HG03139 (cell line): ENCODE measurements at regions not wholly inside any gene's neighbourhood (a gene's known extent, or its start where the extent isn't known, plus 50 kb on each side); places are given as distances from the start of the nearest gene placed in this dataset.

Experiments used
- ATAC-seq: cut with Tn5 transposase; IDR thresholded peaks from one replicate; pipeline ENCODE4 v1.9.1; 2021; ENCODE audit not compliant: unreplicated experiment

DNA sequence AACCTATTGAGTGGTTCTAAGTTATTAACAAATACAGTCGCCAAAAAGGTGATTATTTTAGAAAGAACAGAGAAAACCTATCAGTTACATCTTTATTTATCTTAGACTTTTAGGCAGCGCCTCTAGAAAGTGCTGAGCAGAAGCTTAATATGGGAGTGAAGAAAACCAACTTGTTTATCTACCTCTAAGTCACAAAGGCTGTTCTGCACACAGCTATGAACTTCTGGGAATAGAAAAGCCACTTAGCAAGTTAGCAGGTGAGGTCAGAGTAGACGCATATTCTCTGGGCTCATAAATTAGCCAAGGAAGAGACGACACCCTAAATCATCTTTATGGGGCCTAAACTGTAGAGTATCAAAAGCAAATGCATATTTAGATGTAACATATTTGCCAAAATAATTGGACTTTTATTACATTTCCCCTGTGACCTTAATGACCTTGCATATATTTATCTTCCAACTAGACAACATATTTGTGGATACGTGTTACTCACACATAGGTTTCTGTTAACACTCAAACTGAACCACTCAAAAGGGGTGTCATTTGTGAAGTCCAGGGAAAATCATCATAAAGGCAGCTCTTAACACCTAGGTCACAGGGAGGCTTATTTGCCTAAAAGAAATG, 267.1 kb downstream of the ADGB start:
- ATAC-seq, result no peak

DNA sequence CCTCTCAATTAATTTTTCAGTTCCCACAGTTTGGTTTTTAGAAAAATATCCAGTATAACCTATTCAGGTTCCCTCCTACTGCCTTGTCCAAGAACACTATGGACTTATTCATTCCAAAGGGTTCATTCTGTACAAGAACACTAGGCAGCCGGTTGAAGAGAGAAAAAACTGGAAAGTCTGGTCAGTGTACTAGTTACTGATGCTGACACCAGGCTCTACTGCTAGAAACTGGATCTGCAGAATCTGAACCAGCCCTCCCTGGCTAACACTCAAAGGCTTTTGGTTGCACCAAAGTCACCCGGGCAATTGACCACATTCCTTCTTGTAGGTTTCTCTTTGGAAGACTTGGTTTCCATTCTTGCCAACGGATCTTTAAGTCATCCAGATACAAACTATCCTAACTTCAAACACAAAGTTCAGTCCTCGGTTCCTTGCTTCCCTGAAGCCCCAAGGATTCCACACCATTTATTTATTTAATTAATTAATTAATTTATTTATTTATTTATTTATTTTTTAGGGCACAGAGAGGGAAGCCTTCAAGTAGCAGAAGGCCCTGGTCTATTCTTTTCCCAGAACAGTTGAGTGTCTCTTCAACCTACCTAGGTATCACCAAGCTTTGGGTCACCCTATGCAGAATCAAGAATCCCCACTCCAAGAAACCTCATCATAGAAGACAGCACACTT, 268.1 kb downstream of the ADGB start:
- ATAC-seq, result no peak

DNA sequence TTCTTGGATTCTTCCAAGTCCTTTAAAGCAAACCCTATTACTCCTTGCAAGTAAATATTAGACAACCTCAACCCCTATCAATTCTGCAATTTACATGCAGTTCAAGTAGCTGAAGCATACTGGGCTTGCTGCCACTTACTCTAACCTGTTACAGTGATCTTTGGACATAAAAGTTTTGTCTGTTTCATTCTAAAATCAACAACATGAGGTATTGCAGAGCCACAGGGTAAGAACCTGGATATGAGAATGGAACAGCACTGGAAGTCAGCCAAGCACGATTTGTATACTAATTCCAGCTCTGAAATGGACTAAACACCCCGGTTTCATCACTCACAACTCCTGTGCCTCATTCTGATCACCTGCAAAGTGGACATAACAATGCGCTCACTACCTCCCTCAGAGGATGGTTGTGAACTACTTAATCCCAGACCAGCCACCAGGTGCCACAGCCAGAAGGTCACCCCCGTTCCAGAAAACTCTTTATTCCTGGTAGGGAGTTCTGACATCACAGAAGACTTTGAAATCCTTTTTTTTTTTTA, 270.0 kb downstream of the ADGB start:
- ATAC-seq, result no peak

DNA sequence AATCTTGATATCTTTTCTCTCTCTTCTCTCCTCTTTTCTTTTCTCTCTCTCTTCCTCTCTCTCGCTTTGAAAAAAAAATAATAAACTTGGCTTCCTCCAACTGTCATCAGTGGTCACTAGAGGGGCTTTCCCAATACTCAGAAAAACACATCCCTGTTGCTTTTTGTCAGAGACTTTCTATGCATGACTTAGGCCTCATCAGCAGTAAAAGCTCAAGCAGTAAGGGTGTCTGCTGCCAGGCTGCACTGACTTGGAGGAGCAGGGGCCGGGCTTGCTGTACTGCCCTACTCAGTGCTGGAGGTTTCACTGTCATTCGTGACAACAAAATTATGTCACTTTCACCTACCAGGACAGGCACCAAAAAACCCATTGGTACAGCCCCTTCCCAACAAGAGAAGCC, 272.0 kb downstream of the ADGB start:
- ATAC-seq, result no peak

DNA sequence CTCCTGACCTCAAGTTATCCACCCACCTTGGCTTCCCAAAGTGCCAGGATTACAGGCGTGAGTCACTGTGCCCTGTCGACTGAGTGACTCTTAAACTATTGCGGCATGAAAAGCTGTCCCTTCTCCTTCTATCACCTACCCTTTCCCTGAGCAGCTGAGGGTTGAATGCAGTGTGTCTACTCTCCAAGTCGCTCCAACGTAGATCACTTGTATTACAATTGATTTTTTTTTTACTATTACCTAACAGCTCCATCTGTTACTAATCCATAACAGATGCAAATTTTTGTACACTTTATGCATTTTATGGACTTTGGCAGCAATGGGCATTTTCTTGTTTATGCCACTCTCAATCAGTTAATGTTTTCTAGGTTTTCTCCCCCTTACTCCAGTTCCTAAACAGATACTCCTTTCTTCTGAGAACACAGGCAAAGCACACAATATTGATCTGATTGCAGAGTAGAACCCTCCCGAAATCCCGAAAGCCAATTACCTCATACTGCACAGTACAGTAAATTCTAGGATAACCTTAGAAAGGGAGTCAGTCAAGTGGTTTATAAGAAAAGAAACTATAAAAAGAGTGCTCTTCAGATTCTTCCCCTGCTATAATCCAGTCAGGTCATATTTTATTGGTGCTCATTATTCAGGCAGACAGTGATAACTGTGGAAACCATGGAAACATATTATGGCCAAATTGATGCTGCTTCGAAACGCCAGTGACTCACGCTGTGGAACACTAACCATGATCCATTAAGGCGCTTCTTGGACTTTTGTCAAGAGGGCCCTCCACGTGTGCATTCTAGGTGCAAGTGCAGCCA, 273.0 kb downstream of the ADGB start:
- no peak for ATAC-seq

DNA sequence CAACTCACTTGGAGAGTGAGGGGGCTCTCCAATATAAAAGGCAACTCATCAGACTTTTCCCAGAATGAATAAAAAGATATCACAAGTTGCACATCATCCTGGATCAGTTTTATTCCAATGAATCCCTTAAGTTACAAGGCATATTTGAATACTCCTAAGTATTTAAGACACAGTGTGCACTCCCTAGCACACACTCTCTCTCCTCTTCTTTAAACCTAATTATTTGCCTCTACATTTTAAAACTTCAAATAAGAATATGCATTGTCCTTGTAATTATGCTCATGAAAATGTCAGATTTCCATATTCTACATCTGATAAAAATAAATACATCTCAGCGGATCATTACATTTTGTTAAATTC, 273.6 kb downstream of the ADGB start:
- no peak for ATAC-seq

DNA sequence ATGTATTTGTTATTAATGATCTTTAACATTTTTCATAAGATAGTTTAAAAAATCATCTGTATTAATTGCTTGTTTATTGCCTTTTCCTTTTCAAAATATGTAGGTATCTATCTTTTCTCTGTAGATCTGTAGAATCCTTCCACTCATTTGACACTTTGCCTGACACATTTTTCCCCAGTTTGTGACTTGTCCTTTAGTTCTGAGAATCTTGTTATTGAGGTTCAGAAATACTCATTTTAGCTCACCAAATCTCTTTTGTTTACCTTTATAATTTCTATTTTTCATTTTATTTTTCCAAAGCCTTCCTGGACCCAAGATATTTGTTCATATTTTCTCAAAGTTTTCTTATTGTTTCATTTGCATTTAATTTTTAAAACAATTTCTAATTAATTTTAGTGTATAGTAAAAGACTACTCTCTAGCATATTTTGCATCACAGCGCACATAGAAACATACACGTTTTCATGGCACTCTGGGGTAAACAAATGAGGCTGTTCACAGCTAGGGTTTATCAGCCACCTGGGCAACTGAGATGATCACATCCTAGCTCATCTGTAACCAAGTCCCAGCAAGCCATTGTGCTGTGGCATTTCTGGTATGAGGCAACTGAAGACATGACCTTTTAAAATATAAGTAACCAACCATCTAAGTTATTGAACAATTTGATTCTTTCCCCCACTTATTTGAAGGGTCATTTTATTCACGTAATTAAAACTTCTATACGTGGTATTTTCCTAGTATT, 275.7 kb downstream of the ADGB start:
- ATAC-seq, result no peak

DNA sequence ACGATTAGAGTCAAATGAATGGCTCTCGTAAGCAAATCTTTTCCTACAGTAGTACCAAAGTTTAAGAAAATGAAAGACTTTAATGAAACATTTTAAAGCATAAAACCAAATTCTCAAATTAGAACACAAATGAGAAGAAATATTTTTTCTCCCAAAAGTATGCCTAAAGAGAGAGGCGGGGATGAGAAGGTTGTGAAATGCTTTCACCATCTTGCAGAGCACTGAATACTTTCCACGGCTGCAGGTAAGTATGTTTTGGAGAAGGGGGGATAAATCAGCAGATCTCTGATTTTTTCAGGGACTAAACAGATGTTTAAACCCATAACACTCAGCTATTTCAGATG, 277.1 kb downstream of the ADGB start:
- no peak for ATAC-seq

DNA sequence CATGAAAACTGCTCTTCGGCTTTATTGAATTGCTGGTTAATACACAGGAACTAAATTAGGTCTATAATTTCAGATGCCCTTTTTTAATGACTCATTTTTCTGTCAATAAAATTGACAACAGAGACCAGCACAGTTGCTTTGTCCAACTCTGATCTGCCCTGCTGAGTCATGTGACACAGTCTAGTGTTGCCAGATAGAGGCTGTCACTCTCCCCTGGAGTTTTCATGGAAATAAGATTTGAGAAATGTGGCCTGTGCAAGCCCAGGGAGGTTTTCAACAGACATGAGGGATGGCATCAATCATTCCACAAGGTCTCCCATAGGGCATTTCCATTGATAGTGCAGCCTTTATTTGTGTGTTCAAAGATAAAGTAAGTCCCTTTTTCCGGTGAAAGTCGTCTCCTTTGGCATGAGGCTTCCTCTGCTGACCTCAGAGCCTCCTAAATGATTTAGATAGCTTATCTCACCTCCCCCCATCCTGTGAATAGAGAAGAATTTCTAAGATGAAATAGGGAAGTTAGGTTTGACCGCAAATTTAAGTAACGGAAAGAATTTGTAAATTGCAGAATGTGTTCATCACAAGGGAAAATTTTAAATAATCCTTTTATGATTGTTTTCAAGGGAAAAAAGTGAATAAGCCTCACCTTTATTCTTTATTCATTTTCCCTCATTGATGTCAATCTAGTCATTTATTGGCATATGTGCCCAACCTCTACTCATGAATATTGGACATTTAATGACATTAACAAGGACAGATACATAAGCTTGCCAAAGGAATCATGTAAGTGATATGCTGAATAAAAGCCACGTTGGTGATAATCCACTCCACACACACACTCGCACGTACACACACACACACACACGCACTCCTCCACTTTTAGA, 277.7 kb downstream of the ADGB start:
- ATAC-seq, result no peak

DNA sequence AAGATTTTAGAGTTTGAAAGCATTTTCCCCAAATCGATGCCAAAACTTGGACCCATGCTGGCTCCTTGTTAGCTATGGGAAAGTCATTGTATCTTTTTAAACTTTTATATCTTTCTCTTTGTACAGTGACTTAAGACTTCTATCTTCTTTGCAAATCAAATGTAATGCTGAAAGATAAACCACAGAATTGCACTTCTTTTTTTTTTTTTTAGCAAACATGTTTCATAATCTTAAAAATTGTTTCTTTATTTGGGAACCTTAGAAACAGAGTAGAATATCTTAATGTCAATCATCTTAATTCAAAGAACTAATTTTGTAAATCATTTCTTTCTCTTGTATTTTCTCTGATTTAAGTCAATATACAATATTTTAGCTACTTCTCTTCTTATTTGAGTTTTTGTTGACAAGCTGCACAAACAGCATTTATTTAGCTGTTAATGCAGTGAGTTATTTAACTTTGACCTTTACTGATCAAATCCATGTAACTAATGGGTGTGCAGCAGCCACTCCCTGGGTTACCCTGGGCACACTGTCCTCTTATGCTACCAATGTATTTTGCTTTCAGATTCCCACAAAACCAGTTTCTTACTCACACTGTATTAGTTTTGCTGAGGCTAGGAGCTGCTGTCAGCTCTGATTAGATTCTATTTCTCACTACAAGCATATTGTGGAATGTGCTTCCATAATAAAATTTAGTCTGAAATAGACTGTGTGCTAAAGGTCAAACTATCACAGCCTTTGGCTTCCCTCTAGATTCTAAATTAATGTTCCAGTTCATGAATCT, 279.6 kb downstream of the ADGB start:
- no peak for ATAC-seq

DNA sequence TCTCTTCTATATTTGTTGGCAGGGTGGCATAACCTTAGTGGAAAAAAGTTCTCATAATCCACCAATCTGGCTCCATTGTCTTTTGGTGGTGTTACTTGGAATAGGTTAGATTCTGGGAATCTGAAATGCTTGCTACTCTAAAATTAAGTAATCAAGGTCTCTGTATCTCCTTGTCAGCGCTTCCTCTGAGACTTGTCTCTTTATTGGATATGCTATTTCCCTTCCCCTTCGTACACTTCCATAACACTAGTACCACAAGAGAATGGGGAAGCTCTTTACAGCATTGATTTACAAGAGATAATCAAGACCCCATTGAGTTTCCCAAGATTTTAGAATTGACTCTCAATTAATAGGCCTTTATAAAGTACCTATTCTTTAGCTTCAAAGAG, 280.2 kb downstream of the ADGB start:
- no peak for ATAC-seq

DNA sequence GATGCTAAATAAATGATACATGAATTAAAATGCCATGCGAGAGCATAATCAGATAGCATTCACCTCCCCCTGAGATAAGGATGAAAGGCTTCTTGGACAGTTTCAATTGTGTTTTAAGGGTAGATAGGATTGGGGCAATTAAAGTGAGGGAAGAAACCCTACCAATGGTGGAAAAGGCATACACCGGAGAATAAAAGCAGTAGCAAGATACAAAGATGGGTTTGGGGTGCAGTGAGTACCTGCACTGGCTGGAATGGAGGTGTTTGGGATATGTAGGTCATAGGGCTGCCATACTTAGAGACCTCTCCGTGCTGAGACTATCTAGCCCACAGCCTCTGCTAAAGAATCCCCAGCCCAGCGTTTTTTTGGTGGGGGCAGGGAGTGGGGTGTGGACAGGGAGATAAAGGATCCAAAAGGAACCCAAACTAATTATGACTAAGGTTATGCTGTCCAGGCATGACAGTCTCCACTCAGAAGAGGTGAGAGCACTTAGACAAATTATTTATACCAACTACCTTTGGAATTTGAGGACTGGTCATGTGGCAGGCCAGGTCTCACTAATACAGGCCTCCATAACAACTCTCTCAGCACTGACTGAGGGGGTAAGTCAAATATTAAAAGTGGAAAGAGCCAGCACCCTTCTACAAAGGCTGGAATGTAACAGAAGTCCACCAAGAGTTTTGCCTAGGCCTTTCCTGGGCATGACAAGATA, 280.8 kb downstream of the ADGB start:
- no peak for ATAC-seq

DNA sequence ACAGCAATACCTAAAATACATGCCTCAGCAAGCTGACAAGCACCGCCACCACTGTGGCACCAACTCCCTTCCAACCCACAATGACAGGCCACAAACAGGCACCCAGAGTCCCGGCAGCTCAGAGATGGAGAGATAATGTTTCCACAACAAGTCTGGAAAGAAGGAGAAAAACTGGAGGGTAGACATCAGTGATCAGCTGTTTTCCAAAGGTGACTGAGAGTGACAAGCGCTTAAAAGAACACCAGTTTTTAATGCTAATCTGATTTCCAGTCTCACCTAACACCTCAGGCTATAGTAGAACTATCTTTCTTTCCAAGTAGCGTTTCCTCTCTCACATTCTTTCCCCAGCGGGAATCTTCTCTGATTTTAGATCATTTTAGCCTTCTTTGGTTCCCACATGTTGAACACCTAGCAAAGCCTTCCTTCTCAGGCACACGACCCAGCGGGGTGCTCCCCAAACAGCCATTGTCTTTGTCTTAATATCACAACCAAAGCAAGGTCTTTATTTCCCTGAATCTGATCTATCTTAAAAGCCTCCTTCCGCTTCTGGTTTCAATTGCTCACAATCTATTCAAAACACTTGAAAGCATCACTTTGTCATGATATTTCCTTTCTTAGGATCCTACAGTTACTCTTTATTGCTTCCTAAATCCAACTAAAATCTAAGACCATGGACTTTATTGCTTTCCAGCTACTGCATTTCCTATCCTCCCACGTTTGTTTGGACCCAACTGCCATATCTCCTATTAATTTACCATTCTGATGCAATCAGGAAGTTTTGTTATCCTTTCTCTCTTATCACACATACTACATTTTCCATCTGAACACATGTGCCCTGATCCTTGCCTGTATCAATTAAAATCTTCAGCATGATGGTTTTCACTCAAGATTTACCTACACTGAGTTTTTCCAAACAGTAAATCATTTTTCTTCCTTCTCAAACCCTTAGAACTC, 282.7 kb downstream of the ADGB start:
- ATAC-seq, result no peak

DNA sequence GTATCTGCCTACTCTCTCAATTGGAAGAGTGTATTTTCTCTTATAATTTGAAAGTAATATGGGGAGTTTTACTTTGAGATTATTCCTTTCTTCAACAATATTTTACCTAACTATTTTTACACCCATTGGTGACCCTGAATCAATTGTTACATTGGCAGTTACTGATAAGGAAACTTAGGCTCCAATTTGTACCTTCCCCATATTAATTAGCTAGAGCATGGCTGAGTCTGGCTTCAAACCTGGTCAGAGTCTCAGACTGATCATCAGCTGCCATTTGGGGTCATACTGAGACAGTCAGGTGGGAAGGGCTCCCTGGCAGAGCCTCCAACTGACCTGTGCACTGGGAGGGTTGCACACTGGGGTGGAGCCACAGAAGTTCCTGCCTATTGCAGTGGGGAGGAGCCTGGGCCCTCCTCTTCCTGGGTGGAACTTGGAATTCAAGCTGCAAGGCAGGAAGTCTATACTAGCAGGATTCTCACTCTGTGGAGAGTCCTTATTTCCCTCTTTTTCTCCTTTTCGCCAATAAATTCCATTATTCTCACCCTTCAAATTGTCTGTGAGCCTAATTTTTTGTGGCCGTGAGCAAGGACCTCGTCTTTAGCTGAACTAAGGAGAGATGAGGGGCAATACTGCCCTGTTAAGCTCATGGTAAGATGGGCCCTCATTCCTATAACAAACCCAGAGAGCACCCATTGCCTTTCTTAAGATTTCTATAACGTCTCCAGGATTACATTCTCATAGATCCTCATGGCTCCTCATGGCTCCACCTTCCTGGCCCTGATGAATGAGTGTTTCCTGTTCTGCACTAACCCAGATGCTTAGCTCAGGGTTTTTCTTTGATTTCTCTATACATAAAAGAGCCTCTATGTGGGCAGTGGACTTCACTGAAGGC, 285.1 kb downstream of the ADGB start:
- ATAC-seq, result no peak

DNA sequence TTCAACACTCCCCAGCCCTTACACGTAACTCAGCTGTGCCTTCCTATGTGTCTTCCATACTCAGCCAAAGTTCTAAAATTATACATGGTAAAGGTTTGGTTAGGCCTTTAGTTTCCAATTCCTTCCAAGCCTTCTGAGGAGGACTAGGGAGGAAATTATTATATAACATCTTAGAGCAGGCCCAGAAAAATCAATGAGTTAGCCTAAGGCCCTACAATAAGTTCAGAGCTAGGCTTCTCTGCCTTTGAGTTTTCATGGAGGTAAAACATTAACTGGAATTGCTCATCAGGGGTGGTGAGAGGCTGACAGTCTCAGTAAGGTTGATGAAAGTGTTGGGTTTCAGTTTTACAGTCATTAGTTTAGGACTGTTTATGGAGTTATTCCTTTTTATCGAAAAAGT, 286.0 kb downstream of the ADGB start:
- peak; percentile 95 for ATAC-seq

DNA sequence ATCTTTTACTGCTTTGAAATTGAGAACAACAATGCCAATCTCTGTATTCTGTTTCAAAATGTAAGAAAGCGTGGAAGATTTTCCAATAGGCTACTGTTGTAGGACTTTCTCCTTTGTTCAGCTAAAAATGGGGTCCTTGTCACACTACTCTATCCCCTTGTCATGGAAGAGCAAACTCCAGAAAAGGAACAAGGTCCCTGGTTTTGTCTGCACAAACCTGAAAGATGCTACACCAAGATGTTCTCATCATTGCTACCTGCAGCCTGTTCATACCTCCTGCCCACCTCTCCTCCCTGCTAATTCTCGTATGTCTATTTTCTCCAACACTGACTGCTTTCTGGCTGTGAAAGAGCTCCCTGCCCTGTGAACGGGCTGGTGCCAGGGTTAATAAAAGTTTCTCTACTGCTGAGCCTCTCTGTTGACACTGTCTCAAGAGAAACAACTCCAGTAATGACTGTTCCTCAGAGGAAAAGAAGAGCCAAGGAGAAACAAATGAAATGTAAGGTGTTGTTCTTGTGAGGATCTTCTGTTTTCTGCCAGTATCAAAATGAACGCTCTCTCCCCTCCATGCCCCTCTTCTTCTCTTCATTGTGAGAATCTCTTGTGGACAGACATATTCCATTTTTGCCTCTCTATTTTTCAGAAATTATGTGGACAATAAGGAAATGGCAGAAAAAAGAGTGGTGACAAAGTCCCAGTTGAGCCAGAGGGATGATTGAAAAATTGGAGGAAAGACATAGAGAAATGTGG, 287.1 kb downstream of the ADGB start:
- ATAC-seq, result no peak
